ENCODE measurements at regions not wholly inside any gene's neighbourhood (a gene's known extent, or its start where the extent isn't known, plus 50 kb on each side); places are given as distances from the start of the nearest gene placed in this dataset.

GRCh38 chr1:239761509-239761908 is 330.2 kb upstream of the FMN2 start (continued):
- no peak for TF ChIP-seq AR (CRISPR knock-in tag; IDR thresholded peaks at IDR 0.05)
- no peak for TF ChIP-seq ZNF138 (CRISPR knock-in tag; conservative IDR thresholded peaks at IDR 0.05)
- TF ChIP-seq ZNF532 (CRISPR knock-in tag; IDR thresholded peaks at IDR 0.05; ENCODE audit: borderline replicate concordance) = no peak

- no peaks in the 10 kb centered on the region for H3K27me3 Mint-ChIP-seq (ENCODE audit: low read depth)
- DNase-seq (ENCODE audit: low spot score) (no peak), ATAC-seq (no peak)
- H3K4me3 Mint-ChIP-seq = no peak overlapping the region
- POLR2A ChIA-PET = no interaction called here
- H3K36me3 Mint-ChIP-seq = no peaks in the 10 kb centered on the region; the same call in 1 of the 2 replicates
- CTCF ChIA-PET = interaction anchor here (0.7 kb wide), 1 partner anchor 134 kb away, joined by 3 read pairs; no protein-coding TSS in a partner anchor
- H3K27ac Mint-ChIP-seq = no peak overlapping the region
- TF ChIP-seq ZNF121 (CRISPR knock-in tag; IDR thresholded peaks at IDR 0.05) (0 out of 2 replicates have a peak, but pooled peaks have one; percentile 32), FOXJ3 (CRISPR knock-in tag; IDR thresholded peaks at IDR 0.05; ENCODE audit: borderline replicate concordance) (no peak)
- H3K9me3 Mint-ChIP-seq = no peaks in the 10 kb centered on the region
- H3K4me1 Mint-ChIP-seq = peaks cover 21% of the 10 kb centered on the region
Observed at GRCh38 chr1:239763850-239764249, 327.8 kb upstream of the FMN2 start.

- H3K27me3 Mint-ChIP-seq (ENCODE audit: low read depth) = no peaks in the 10 kb centered on the region
- H3K27ac Mint-ChIP-seq = no peak overlapping the region
- DNase-seq (ENCODE audit: low spot score) (no peak), ATAC-seq (no peak)
- no peak overlapping the region for H3K4me3 Mint-ChIP-seq
- H3K36me3 Mint-ChIP-seq = no peaks in the 10 kb centered on the region; the same call in 1 of the 2 replicates
- CTCF ChIA-PET = interaction anchor here (0.7 kb wide), 1 partner anchor 134 kb away, joined by 3 read pairs; no protein-coding TSS in a partner anchor
- H3K9me3 Mint-ChIP-seq = no peaks in the 10 kb centered on the region
- POLR2A ChIA-PET = no interaction called here
- H3K4me1 Mint-ChIP-seq = peaks cover 20% of the 10 kb centered on the region
- TF ChIP-seq SMAD4 (CRISPR knock-in tag; IDR thresholded peaks at IDR 0.05) = no peak
- TF ChIP-seq ZNF671 (CRISPR knock-in tag; IDR thresholded peaks at IDR 0.05) = no peak
- no peak for TF ChIP-seq GTF2I (CRISPR knock-in tag; conservative IDR thresholded peaks at IDR 0.05)
- TF ChIP-seq ATF2 (CRISPR knock-in tag; IDR thresholded peaks at IDR 0.05; ENCODE audit: borderline replicate concordance, low read depth) = no peak
- no peak for TF ChIP-seq ZNF281 (CRISPR knock-in tag; IDR thresholded peaks at IDR 0.05)
- TF ChIP-seq PREB (CRISPR knock-in tag; IDR thresholded peaks at IDR 0.05; ENCODE audit: borderline replicate concordance) = no peak
- TF ChIP-seq NR1H2 (CRISPR knock-in tag; IDR thresholded peaks at IDR 0.05) = no peak
Observed at GRCh38 chr1:239764546-239764945, 327.1 kb upstream of the FMN2 start.

Data from WTC11 (cell line).